Eye (tissue), 1 donor: ENCODE measurements at regions not wholly inside any gene's neighbourhood (a gene's known extent, or its start where the extent isn't known, plus 50 kb on each side); places are given as distances from the start of the nearest gene placed in this dataset.
"Not testable (repeated sequence)": the region's sequence is repeated elsewhere in the genome, so short reads cannot be mapped to it uniquely, and the experiment has no call there.

ENCODE experiments used
- DNase-seq: peaks from one replicate; pipeline ENCODE4 v3.0.0-alpha.2; 2015

GRCh38 chr10:80697926-80698325 lies 160.2 kb downstream of the SH2D4B start:
- no peak for DNase-seq

- DNase-seq = peak; percentile 91
These were observed 161.9 kb downstream of the SH2D4B start for GRCh38 chr10:80699602-80700039.

- DNase-seq = no peak
These were observed 162.6 kb downstream of the SH2D4B start for GRCh38 chr10:80700252-80700651.

- no peak for DNase-seq
These were observed 163.2 kb downstream of the SH2D4B start for GRCh38 chr10:80700760-80701444.

GRCh38 chr10:80701706-80702105 lies 164.0 kb downstream of the SH2D4B start:
- no peak for DNase-seq

- no peak for DNase-seq
These were observed 164.4 kb downstream of the SH2D4B start for GRCh38 chr10:80702143-80702542.

- no peak for DNase-seq
These were observed 168.2 kb downstream of the SH2D4B start for GRCh38 chr10:80705899-80706298.

GRCh38 chr10:80708185-80708584 lies 170.5 kb downstream of the SH2D4B start:
- no peak for DNase-seq

GRCh38 chr10:80708808-80709207 lies 171.1 kb downstream of the SH2D4B start:
- no peak for DNase-seq

- no peak for DNase-seq
These were observed 172.2 kb downstream of the SH2D4B start for GRCh38 chr10:80709866-80710265.

- DNase-seq = no peak
These were observed 175.8 kb downstream of the SH2D4B start for GRCh38 chr10:80713398-80713928.

GRCh38 chr10:80714566-80714965 lies 176.9 kb downstream of the SH2D4B start:
- DNase-seq = no peak

- DNase-seq = peak; percentile 78
These were observed 180.3 kb downstream of the SH2D4B start for GRCh38 chr10:80718024-80718423.

- no peak for DNase-seq
These were observed 182.2 kb downstream of the SH2D4B start for GRCh38 chr10:80719935-80720334.

GRCh38 chr10:80720549-80720948 lies 182.8 kb downstream of the SH2D4B start:
- DNase-seq = no peak

GRCh38 chr10:80728354-80728753 lies 190.7 kb downstream of the SH2D4B start:
- DNase-seq = not testable (repeated sequence)

GRCh38 chr10:80729896-80730295 lies 192.2 kb downstream of the SH2D4B start:
- DNase-seq = no peak

GRCh38 chr10:80730522-80730921 lies 192.8 kb downstream of the SH2D4B start:
- DNase-seq = no peak

- no peak for DNase-seq
These were observed 196.9 kb downstream of the SH2D4B start for GRCh38 chr10:80734589-80734988.

GRCh38 chr10:80737209-80737608 lies 199.5 kb downstream of the SH2D4B start:
- no peak for DNase-seq

- no peak for DNase-seq
These were observed 201.6 kb downstream of the SH2D4B start for GRCh38 chr10:80739328-80739727.

- DNase-seq = no peak
These were observed 202.4 kb downstream of the SH2D4B start for GRCh38 chr10:80739963-80740715.

GRCh38 chr10:80741278-80741677 lies 203.6 kb downstream of the SH2D4B start:
- DNase-seq = no peak

GRCh38 chr10:80750268-80750667 lies 212.6 kb downstream of the SH2D4B start:
- DNase-seq = no peak
